ENCODE measurements at regions not wholly inside any gene's neighbourhood (a gene's known extent, or its start where the extent isn't known, plus 50 kb on each side); places are given as distances from the start of the nearest gene placed in this dataset.
"Not testable (repeated sequence)": the region's sequence is repeated elsewhere in the genome, so short reads cannot be mapped to it uniquely, and the experiment has no call there.

DNA sequence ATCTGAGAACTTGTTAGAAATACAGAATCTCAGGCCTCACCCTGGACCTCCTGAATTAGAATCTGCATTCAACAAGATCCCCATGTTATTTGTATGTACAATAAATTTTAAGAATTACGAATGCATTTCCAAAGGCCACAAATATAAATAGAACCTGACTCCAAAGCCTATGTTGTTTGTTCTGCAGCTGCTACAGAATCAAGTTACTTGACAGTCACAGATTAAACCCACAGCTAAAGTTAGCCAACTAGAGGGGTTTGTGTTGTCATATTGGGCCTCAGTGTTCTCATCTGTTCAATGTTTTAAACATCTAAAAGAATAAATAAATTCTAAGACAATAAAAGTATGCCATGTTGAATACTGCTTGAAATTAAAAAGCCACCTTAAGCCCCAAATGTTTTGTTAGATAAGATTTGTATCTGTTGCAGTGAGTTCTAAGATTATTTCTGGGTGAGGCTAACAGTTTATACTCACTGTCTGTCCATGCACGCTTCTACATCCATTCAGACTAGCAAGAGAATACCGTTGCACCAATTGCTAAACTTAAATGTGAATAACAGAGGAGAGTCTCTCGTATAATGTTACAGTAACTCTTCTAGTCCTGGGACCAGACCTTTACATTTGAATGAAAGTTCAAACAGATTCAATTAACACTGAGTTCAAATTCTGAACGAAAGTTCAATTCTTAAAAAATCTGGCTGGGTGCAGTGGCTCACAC is 200.4 kb downstream of the MEMO1 start:
- no peak for DNase-seq
- Histone ChIP-seq H3K4me2 (no peak overlapping the region), H3K9me3 (ENCODE audit: insufficient read depth, low read depth) (no peaks in the 10 kb centered on the region), H3K27ac (no peak overlapping the region), H4K20me1 (ENCODE audit: insufficient read depth) (no peaks in the 10 kb centered on the region), H2AFZ (no peak overlapping the region), H3K36me3 (ENCODE audit: low read depth) (no peaks in the 10 kb centered on the region), H3K9me2 (ENCODE audit: insufficient read depth) (no peaks in the 10 kb centered on the region; the same call in 1 of the 2 replicates), H3K4me3 (no peak overlapping the region), H3K79me2 (ENCODE audit: low read depth) (no peaks in the 10 kb centered on the region), H3K27me3 (ENCODE audit: insufficient read depth, low read depth) (no peaks in the 10 kb centered on the region), H3F3A (ENCODE audit: insufficient read depth, low read depth) (peaks cover 14% of the 10 kb centered on the region; the same call in 1 of the 2 replicates), H3K4me1 (replicated peaks; ENCODE audit: insufficient read depth) (peaks cover 20% of the 10 kb centered on the region)
- CTCF ChIA-PET = no interaction called here
- TF ChIP-seq, protein P1, sequence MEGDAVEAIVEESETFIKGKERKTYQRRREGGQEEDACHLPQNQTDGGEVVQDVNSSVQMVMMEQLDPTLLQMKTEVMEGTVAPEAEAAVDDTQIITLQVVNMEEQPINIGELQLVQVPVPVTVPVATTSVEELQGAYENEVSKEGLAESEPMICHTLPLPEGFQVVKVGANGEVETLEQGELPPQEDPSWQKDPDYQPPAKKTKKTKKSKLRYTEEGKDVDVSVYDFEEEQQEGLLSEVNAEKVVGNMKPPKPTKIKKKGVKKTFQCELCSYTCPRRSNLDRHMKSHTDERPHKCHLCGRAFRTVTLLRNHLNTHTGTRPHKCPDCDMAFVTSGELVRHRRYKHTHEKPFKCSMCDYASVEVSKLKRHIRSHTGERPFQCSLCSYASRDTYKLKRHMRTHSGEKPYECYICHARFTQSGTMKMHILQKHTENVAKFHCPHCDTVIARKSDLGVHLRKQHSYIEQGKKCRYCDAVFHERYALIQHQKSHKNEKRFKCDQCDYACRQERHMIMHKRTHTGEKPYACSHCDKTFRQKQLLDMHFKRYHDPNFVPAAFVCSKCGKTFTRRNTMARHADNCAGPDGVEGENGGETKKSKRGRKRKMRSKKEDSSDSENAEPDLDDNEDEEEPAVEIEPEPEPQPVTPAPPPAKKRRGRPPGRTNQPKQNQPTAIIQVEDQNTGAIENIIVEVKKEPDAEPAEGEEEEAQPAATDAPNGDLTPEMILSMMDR (conservative IDR thresholded peaks at IDR 0.05) = no peak
- no peak for TF ChIP-seq EZH2 (IDR thresholded peaks at IDR 0.05; ENCODE audit: low read depth)
- intact Hi-C loops (cut with micrococcal nuclease; ENCODE audit: unreplicated experiment) = no loop called here
- BruUV-seq (replicated peaks) = no TSS peak
- POLR2A ChIA-PET (ENCODE audit: unreplicated experiment) = no interaction called here

DNA sequence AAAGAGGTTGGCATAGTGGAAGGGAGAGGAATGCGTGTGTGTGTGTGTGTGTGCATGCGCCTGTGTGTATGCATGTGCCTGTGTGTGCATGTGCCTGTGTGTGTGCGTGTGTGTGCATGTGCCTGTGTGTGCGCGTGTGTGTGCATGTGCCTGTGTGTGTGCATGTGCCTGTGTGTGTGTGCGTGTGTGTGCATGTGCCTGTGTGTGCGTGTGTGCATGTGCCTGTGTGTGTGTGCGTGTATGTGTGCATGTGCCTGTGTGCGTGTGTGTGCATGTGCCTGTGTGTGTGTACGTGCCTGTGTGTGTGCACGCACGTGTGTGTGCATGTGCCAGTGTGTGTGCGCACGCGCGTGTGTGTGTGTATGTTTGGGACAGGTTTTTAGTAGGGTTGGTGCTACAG is 205.1 kb downstream of the MEMO1 start:
- intact Hi-C loops (cut with micrococcal nuclease; ENCODE audit: unreplicated experiment) = no loop called here
- no peaks in the 10 kb centered on the region for H3K36me3 ChIP-seq (ENCODE audit: low read depth)
- H3K4me1 ChIP-seq (replicated peaks; ENCODE audit: insufficient read depth) = no peaks in the 10 kb centered on the region
- H2AFZ ChIP-seq = no peak overlapping the region
- no peak overlapping the region for H3K27ac ChIP-seq
- no peak for DNase-seq
- no peaks in the 10 kb centered on the region for H3F3A ChIP-seq (ENCODE audit: insufficient read depth, low read depth)
- TF ChIP-seq, protein P1 (conservative IDR thresholded peaks at IDR 0.05) = no peak
- no peak for TF ChIP-seq EZH2 (IDR thresholded peaks at IDR 0.05; ENCODE audit: low read depth)
- no peaks in the 10 kb centered on the region for H3K9me2 ChIP-seq (ENCODE audit: insufficient read depth)
- CTCF ChIA-PET = no interaction called here
- no peaks in the 10 kb centered on the region for H4K20me1 ChIP-seq (ENCODE audit: insufficient read depth)
- H3K79me2 ChIP-seq (ENCODE audit: low read depth) = no peaks in the 10 kb centered on the region
- no peak overlapping the region for H3K4me2 ChIP-seq
- no peaks in the 10 kb centered on the region for H3K27me3 ChIP-seq (ENCODE audit: insufficient read depth, low read depth)
- H3K9me3 ChIP-seq (ENCODE audit: insufficient read depth, low read depth) = no peaks in the 10 kb centered on the region
- BruUV-seq (replicated peaks) = no TSS peak
- H3K4me3 ChIP-seq = no peak overlapping the region
- POLR2A ChIA-PET (ENCODE audit: unreplicated experiment) = no interaction called here

DNA sequence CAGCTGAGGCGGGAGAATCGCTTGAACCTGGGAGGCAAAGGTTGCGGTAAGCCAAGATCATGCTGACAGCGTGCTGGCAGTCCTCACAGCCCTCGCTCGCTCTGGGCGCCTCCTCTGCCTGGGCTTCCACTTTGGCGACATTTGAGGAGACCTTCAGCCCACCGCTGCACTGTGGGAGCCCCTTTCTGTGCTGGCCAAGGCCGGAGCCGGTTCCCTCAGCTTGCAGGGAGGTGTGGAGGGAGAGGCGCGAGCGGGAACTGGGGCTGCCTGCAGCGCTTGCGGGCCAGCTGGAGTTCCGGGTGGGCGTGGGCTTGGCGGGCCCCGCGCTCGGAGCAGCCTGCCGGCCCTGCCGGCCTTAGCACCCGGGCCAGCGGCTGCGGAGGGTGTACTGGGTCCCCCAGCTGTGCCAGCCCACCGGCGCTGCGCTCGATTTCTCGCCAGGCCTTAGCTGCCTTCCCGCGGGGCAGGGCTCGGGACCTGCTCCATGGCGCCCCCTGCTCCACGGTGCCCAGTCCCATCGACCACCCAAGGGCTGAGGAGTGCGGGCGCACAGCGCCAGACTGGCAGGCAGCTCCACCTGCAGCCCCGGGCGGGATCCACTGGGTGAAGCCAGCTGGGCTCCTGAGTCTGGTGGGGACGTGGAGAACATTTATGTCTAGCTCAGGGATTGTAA is 207.2 kb downstream of the MEMO1 start:
- DNase-seq; H3K27me3 ChIP-seq (ENCODE audit: insufficient read depth, low read depth); H3K9me2 ChIP-seq (ENCODE audit: insufficient read depth); H3K4me1 ChIP-seq (replicated peaks; ENCODE audit: insufficient read depth); H3K79me2 ChIP-seq (ENCODE audit: low read depth); BruUV-seq (replicated peaks); H3K27ac ChIP-seq; H3K36me3 ChIP-seq (ENCODE audit: low read depth); H2AFZ ChIP-seq; H3K4me3 ChIP-seq; H3K9me3 ChIP-seq (ENCODE audit: insufficient read depth, low read depth); H3F3A ChIP-seq (ENCODE audit: insufficient read depth, low read depth); intact Hi-C loops (cut with micrococcal nuclease; ENCODE audit: unreplicated experiment); CTCF ChIA-PET; H3K4me2 ChIP-seq; POLR2A ChIA-PET (ENCODE audit: unreplicated experiment); H4K20me1 ChIP-seq (ENCODE audit: insufficient read depth): not testable (repeated sequence)

All from PC-9 (cell line).